ENCODE measurements at regions not wholly inside any gene's neighbourhood (a gene's known extent, or its start where the extent isn't known, plus 50 kb on each side); places are given as distances from the start of the nearest gene placed in this dataset.
"Not testable (repeated sequence)": the region's sequence is repeated elsewhere in the genome, so short reads cannot be mapped to it uniquely, and the experiment has no call there.

DNA sequence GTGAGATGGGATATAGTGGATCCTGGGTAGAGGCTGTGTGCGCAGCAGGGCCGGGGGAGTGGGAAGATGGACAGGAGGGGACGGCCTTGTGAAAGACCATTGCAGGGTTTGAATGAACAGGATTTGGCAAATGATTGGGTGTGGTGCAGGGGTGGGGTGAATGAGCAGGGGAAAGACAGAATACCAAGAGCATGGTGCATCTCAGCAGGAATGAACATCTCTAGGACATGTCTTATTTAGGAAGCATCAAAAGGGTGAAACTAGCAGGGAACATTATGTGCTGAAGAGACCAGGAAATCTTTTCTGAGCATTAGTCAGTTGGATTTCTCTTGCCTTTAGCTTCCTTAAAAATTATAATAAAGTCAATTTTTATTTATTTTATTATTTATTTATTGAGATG, 60.6 kb upstream of the SLC2A1 start:
- TF ChIP-seq, protein P1, sequence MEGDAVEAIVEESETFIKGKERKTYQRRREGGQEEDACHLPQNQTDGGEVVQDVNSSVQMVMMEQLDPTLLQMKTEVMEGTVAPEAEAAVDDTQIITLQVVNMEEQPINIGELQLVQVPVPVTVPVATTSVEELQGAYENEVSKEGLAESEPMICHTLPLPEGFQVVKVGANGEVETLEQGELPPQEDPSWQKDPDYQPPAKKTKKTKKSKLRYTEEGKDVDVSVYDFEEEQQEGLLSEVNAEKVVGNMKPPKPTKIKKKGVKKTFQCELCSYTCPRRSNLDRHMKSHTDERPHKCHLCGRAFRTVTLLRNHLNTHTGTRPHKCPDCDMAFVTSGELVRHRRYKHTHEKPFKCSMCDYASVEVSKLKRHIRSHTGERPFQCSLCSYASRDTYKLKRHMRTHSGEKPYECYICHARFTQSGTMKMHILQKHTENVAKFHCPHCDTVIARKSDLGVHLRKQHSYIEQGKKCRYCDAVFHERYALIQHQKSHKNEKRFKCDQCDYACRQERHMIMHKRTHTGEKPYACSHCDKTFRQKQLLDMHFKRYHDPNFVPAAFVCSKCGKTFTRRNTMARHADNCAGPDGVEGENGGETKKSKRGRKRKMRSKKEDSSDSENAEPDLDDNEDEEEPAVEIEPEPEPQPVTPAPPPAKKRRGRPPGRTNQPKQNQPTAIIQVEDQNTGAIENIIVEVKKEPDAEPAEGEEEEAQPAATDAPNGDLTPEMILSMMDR (IDR thresholded peaks at IDR 0.05), result no peak

GRCh38 chr1:43018121-43018520, 59.5 kb upstream of the SLC2A1 start:
- Histone ChIP-seq H3K4me1 (no peaks in the 10 kb centered on the region), H3K27me3 (ENCODE audit: low read depth) (no peaks in the 10 kb centered on the region), H3K9me3 (no peaks in the 10 kb centered on the region), H3K36me3 (no peaks in the 10 kb centered on the region), H3K4me3 (no peak overlapping the region), H3K27ac (no peak overlapping the region)
- ATAC-seq (no peak), DNase-seq (no peak)
- TF ChIP-seq, protein P1 (IDR thresholded peaks at IDR 0.05), result no peak
- intact Hi-C loops (cut with DNase I), result no loop called here

More for the DNA sequence above, 60.6 kb upstream of the SLC2A1 start:
- Histone ChIP-seq H3K9me3 (no peaks in the 10 kb centered on the region), H3K36me3 (no peaks in the 10 kb centered on the region), H3K27ac (no peak overlapping the region), H3K4me3 (no peak overlapping the region), H3K27me3 (ENCODE audit: low read depth) (no peaks in the 10 kb centered on the region), H3K4me1 (no peaks in the 10 kb centered on the region)
- ATAC-seq (no peak), DNase-seq (no peak)
- intact Hi-C loops (cut with DNase I), result no loop called here

DNA sequence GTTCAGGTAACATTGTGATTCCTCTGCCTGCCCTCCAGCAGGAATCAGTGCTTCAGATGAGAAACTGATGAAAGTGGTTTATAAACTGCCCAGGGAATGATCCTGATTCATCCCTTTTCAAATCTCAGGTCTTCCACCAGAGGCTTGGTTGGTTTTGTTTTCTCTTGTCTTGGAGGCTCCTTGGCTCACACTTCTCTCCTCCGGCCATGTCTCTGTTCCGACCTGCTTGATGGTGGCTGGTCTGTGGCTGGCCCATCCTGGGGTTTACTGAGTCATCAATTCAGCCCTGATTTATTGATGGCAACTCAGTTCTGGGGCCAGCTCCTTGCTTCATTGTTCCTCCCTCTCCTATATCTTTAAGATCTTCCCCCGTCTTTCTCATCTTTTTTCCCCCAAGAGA, 56.6 kb upstream of the SLC2A1 start:
- H3K27ac ChIP-seq, result no peak overlapping the region
- TF ChIP-seq, protein P1 (IDR thresholded peaks at IDR 0.05), result no peak
- H3K4me1 ChIP-seq, result no peaks in the 10 kb centered on the region
- no peak overlapping the region for H3K4me3 ChIP-seq
- ATAC-seq (no peak), DNase-seq (no peak)
- H3K9me3 ChIP-seq, result no peaks in the 10 kb centered on the region
- intact Hi-C loops (cut with DNase I), result no loop called here
- H3K36me3 ChIP-seq, result no peaks in the 10 kb centered on the region
- H3K27me3 ChIP-seq (ENCODE audit: low read depth), result no peaks in the 10 kb centered on the region

DNA sequence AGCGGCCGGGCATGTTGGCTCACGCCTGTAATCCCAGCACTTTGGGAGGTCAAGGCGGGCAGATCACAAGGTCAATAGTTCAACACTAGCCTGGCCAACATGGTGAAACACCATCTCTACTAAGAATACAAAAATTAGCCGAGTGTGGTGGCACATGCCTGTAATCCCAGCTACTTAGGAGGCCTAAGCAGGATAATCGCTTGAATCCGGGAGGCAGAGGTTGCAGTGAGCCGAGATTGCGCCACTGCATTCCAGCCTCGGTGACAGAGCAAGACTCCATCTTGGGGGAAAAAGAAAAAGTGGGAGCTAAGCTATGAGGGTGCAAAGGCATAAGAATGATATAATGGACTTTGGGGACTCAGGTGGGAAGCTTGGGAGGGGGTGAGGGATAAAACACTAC, 55.9 kb upstream of the SLC2A1 start:
- H3K27ac ChIP-seq; intact Hi-C loops (cut with DNase I); H3K27me3 ChIP-seq (ENCODE audit: low read depth); H3K36me3 ChIP-seq; ATAC-seq; H3K9me3 ChIP-seq; H3K4me1 ChIP-seq; DNase-seq; H3K4me3 ChIP-seq: not testable (repeated sequence)

GRCh38 chr1:43011020-43011419, 52.4 kb upstream of the SLC2A1 start:
- TF ChIP-seq, protein P1 (IDR thresholded peaks at IDR 0.05), result no peak

GRCh38 chr1:43009274-43009673, 50.6 kb upstream of the SLC2A1 start:
- Histone ChIP-seq H3K27ac (no peak overlapping the region), H3K36me3 (no peaks in the 10 kb centered on the region), H3K9me3 (no peaks in the 10 kb centered on the region), H3K4me3 (no peak overlapping the region), H3K27me3 (ENCODE audit: low read depth) (peaks cover 18% of the 10 kb centered on the region), H3K4me1 (no peaks in the 10 kb centered on the region)
- intact Hi-C loops (cut with DNase I), result no loop called here
- ATAC-seq (no peak), DNase-seq (no peak)
- TF ChIP-seq, protein P1 (IDR thresholded peaks at IDR 0.05), result no peak

More at GRCh38 chr1:43011020-43011419, 52.4 kb upstream of the SLC2A1 start:
- Histone ChIP-seq H3K9me3 (no peaks in the 10 kb centered on the region), H3K27me3 (ENCODE audit: low read depth) (peaks cover 18% of the 10 kb centered on the region), H3K27ac (no peak overlapping the region), H3K36me3 (no peaks in the 10 kb centered on the region), H3K4me1 (no peaks in the 10 kb centered on the region), H3K4me3 (no peak overlapping the region)
- DNase-seq (no peak), ATAC-seq (no peak)
- intact Hi-C loops (cut with DNase I), result no loop called here
